GM12873 (cell line): ENCODE measurements at regions not wholly inside any gene's neighbourhood (a gene's known extent, or its start where the extent isn't known, plus 50 kb on each side); places are given as distances from the start of the nearest gene placed in this dataset.

Experiments used
- CTCF ChIP-seq: IDR thresholded peaks from 2 replicates; pipeline ENCODE4 v1.5.1; 2012; ENCODE audit warnings: low read depth, mild to moderate bottlenecking, moderate library complexity, low read length, control low read depth; ENCODE audit not compliant: insufficient read depth; ENCODE audit errors: missing control alignments

GRCh38 chrX:137425273-137425902 is 140.5 kb upstream of the ZIC3 start:
- no peak for TF ChIP-seq CTCF

DNA sequence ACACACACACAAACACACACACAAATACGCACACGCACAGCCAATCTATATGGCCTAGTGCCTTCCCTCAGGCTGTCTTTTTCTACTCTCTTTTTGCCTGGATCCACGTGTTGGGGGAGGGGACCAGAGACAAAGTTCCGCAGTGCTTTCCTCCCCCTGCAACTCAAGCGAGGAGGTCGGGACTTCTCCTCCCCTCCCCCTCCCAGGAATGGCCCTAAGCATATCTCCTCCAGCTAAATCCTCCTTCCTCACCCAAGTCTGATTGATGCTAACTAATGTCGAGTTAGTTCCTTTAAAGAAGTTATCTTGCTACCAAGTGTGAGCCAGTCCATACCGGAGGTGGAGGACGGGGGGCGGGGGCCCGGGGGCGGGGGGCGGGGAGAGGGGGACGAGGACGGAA is 141.2 kb upstream of the ZIC3 start:
- TF ChIP-seq CTCF: no peak

DNA sequence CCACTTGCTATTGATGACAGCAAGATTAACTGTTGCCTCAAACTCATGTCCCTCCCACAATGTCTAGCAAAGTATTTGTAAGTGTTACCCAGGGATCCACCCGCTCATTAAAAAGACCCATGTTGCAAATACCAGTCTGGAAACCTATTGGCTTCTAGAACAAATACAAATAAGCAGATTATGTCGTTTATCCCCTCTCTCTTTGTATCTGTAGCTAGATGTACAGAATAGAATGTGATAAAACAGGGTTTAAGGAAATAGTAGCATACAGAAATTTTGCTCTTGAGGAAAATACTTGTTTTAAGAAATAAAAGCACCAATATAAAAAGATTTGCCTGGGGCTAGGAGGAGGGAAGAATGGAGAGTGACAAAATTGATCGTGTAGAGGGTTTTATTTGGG is 142.7 kb upstream of the ZIC3 start:
- no peak for TF ChIP-seq CTCF

- TF ChIP-seq CTCF: no peak
These were observed 147.8 kb upstream of the ZIC3 start for GRCh38 chrX:137418086-137418485.

GRCh38 chrX:137413190-137413589 is 152.7 kb upstream of the ZIC3 start:
- no peak for TF ChIP-seq CTCF

DNA sequence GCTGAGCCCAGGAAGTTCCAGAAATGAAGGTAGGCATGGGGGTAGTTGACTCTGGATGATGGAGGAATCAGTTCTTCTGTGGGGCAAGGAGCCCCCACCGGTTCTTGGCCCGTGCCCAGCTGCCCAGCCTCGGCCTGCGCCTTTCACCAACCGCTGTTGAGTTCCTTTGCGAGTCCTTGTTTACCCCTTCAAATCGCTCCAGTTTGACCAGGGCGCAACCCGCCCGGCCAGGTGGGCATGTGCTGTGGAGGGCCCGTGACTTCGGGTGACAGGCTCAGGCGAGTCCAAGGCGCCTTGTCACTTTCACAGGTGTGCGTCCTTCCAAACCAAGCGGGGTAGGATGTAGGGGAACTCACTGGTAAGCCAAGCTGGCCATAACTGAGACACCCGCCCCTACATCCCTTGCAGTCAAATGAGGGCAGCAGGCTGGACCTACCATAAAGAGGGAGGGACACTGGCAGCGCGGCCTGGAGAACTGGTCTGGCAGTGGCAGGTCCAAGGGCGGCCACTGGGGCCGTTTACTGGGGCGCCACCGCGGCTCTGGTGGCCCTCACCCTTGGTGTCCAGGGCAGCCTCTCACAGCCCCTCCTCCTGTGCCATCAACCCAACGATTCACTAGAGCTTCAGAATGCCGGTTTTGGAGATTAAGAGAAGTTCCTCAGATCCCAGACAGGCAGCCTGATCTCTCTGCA is 160.3 kb upstream of the ZIC3 start:
- TF ChIP-seq CTCF: no peak

GRCh38 chrX:137401092-137401491 is 164.8 kb upstream of the ZIC3 start:
- TF ChIP-seq CTCF: no peak
